Ecto neural progenitor cell (in vitro differentiated cells): ENCODE measurements at regions not wholly inside any gene's neighbourhood (a gene's known extent, or its start where the extent isn't known, plus 50 kb on each side); places are given as distances from the start of the nearest gene placed in this dataset.

ENCODE experiments used
- DNase-seq: peaks from one replicate; pipeline ENCODE4 v3.0.0-alpha.2; 2018; ENCODE audit warnings: low spot score

- no peak for DNase-seq
Observed at GRCh38 chr14:36083317-36083716, 93.2 kb downstream of the PTCSC3 start.

DNA sequence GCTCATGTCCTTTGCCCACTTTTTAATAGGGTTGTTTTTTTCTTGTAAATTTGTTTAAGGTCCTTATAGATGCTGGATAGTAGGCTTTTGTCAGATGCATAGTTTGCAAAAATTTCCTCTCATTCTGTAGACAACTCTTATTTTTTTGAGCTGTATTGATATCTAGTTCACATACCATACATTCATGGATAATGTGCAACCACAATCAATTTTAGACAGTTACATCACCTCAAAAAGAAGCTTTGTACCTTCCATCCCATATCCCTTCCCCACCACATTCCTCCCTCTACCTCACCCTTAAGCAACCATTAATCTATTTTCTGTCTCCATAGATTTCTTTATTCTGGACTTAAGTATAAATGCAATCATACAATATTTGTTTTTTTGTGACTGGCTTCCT is 98.4 kb downstream of the PTCSC3 start:
- DNase-seq, result no peak

DNA sequence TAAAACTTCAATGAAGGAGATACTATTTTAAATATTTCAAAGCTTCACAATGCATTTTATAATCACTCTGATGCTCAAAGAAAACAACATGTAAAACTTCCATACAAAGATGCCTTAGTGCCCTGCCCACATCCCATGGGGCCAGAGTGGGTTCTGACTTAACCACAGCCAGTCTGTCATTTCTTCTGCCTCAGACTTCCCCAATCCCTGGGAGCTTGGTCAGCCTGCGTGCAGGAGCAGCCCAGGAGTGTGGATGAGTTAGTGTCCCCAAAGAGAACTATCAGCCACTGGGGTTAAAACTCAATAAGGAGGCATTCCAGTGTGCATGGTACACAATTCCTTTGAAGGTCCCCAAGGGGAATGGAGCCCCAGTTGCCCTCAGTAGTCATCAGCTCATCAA is 100.3 kb downstream of the PTCSC3 start:
- no peak for DNase-seq

GRCh38 chr14:36075203-36075602 is 101.3 kb downstream of the PTCSC3 start:
- no peak for DNase-seq

GRCh38 chr14:36070720-36071043 is 105.8 kb downstream of the PTCSC3 start:
- DNase-seq, result no peak

DNA sequence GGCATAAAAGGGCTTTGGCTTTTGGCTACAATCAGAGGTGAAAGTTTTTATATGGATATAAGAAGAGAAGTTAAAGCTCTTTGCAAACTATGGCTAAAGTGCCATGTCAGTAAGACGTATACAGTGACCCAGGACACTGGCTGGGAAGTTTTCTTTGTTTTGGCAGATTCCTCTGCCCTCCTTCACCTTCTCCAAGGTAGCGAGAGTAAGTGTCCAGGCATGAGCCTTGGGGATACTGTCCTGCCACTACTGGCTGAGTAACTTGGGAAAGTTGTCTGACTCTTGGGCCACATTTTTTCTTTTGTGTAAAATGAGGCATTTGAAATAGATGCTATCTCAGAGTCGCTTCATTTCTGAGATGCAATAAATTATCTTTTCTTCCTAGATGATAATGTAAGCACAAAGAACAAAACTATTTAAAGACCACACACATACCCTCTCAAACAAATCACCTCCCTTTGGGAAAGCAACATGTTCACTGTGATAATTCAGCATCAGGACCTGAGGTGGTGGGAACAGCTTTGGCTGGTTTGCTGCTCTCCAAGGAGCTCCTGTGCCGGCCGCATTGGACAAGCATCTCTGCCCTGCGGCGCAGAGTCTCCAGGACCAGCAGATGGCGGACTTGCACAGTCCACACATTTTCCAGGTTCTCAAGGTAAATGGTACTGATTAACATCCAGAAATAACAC is 106.3 kb downstream of the PTCSC3 start:
- peak; percentile 80 for DNase-seq

- DNase-seq, result peak; percentile 64
Observed at GRCh38 chr14:36069535-36069900, 107.0 kb downstream of the PTCSC3 start.

DNA sequence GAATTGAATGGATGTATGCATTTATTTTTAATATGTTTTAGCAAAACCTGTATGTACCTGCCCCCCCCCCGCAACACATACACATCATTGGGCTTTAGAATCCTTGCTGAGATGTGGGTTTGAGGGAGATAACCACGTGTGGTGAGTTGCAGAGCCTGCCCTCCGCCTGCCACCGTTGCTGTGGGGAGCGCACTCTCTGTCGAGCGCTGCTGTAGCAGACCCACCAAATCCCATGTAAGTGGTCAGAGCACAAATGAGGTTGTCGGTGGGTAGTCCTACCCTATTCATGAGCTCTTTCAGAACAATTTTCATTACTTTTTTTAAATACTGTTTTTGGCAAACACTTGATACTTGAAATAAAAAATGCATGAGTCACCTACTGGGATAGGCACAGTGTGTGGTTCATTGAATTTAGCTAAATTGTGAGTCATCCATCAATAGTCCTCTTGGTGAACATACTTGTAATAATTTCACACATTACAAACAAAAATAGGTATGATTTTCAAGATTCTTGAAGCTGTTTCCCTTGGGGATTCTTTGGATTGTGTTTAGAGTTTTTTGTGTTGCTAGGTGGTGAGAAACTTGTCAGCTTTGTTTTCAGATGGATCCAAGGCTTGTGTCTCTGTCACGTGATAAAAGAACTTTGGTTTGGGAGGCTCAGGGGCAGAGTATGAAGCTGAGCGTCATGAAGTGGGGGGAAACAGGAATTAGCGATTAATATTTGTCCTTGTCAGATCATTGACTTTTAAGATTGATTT is 107.6 kb downstream of the PTCSC3 start:
- DNase-seq, result no peak

DNA sequence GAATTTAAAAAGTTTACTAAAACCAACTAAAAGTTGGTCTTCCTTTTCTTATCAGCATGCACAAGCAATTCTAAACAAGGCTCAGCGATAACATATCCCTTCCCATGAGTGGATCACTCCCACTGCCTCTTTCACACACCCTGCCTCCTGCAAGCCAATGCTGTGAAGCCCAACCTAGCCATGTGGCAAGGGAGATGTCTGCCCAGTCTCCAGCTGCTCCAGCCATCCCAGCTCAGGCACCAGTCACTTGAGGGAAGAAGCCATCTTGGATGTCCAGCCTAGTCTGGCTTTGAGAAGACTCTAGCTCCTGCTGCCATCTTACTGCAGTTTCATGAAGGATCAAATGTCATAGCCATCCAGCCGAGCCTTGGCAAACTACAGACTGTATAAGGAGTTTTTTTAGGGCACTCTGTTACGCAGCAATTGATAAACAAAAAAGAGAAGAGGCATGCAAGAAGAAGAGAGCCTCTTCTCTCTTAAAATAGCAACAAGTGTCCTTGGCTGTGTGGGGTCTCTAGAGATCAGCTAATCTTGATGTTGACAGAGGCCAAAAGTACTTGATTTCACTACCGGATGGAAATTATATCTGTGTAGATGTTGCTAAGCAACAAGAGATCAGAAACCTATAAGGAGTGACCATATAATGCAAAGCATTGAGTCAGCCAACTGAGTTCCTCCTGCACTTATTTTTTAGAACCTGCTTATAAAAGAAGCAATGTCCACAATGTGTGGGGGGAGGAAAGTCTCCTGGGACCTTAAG is 108.9 kb downstream of the PTCSC3 start:
- DNase-seq, result no peak

DNA sequence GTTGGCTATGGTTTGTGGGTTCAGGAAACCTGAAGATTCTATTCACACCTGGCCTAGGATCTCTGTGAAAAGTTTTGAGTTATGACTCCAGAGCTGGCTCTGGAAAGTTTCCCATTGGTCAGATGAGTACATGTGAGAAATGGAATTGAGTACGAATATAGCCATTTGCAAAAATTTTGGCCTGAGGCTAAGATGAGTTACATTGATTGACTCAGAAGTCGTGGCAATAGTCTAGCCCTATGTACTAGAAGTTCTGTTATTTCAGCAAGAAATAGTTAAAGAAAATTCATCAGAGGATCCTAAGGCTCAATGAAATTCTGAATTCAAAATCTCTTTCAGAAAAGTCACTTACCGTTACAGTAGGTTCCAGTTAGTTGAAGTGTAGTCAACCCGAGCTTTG is 109.9 kb downstream of the PTCSC3 start:
- DNase-seq, result no peak

- no peak for DNase-seq
Observed at GRCh38 chr14:36065831-36066230, 110.7 kb downstream of the PTCSC3 start.

DNA sequence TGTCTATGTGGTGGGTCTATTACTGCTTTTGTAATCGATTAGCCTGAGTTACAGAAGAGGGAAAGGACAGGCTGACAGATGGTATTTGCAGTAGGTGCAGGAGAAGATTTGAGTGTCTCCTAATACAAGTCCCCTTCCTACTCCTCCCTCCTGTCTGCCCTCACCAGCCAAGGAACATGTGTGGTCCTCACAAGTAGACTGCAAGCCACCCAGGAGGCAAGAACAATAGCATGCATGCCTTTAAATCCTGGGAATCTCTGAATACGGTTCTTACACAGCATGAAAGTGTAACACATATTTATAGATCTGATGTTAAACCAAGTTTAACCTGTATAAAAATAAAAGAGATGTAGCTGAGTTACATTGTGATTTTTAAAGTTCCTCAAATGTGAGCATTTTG is 117.0 kb downstream of the PTCSC3 start:
- no peak for DNase-seq

GRCh38 chr14:36057452-36058116 is 118.9 kb downstream of the PTCSC3 start:
- no peak for DNase-seq

DNA sequence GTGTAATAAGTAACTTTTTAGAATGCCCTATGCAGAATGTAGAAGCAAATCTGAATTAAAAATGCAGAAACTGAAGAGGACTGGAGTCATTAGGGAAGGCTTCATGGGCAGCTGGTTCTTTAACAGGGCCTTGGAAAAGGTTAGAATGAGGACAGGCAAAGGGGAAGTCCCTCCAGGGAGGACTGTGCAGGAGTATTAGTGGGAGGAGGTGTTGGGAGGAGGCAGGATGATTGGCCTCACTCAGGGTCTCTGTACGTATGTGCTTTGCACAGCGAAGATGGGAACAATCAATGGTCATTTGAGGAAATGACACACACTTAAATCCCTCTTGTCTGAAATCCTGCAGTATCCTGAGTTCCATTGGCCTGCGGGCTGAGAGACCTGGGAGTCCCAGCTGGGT is 119.7 kb downstream of the PTCSC3 start:
- no peak for DNase-seq

- no peak for DNase-seq
Observed at GRCh38 chr14:36055681-36056225, 120.8 kb downstream of the PTCSC3 start.

DNA sequence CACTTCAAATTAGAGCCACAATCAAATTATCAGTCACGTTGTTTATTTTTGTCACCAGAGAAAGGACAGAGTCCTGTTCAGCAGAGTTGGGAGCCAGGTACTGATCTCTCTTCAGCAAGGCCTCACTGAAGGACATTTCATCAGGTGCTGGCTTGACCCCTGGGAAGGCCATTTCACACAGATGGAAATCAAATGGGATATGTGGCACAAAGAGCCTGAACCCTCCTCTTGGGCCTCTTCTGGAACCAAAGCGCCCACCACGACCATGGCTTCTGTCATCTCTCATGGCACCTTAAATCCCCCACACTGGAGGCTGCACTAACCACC is 121.5 kb downstream of the PTCSC3 start:
- no peak for DNase-seq

DNA sequence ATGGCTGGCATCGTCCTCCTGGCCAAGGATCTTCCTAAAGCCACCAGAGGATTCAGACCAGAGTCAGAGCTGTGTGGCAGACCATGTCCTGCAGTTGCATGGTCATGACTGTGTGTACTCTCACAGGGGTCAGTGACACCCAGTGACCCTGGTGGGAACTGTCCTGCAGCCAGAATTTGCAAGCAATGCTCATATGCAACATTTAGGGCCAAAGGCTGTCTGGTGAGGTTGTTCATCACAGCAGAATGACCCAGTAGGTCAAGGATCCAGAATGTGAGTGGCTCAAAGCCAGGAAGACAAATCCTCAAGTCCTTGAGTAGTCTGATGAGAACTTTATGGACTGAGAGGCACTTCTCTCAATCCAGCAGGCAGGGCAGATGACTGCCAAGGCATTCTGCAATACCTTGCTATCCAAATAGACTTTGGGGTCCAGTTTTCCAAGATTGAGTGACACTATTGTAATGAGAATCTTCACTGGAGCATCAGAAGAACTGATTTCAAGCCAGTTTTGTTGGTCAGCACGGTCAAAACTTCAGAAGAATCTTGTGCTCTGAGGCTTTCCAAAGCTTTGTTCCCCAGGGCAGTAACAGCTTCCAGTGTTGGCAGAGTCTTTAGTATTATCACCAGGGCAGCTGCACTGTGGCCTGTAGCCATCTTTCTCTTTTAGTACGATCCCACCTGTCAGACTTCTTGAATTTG is 122.0 kb downstream of the PTCSC3 start:
- no peak for DNase-seq

- DNase-seq, result no peak
Observed at GRCh38 chr14:36052681-36053080, 123.8 kb downstream of the PTCSC3 start.

GRCh38 chr14:36052063-36052462 is 124.5 kb downstream of the PTCSC3 start:
- DNase-seq, result no peak

GRCh38 chr14:36048667-36049066 is 127.9 kb downstream of the PTCSC3 start:
- no peak for DNase-seq

- DNase-seq, result no peak
Observed at GRCh38 chr14:36047912-36048311, 128.6 kb downstream of the PTCSC3 start.

DNA sequence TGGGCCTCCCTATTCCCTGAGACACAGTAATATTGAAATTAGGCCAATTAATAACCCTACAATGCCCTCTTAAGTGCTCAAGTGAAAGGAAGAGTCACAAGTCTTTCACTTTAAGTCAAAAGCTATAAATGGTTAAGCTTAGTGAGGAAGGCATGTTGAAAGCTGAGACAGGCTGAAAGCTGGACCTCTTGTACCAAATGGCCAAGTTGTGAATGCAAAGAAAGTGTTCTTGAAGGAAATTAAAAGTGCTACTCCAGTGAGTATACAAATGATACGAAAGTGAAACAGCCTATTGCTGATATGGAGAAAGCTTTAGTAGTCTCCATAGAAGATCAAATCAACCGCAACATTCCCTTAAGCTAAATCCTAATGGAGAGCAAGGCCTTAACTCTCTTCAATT is 140.8 kb downstream of the PTCSC3 start:
- no peak for DNase-seq
